SK-N-SH (cell line): ENCODE measurements at regions not wholly inside any gene's neighbourhood (a gene's known extent, or its start where the extent isn't known, plus 50 kb on each side); places are given as distances from the start of the nearest gene placed in this dataset.

Experiments
- CTCF ChIA-PET: fragments of 300-600, 350-600 bp; formaldehyde crosslinking; extraction: SDS; loops from one replicate; lab custom pipeline; 2021; lab: Yijun Ruan, JAX
- POLR2A ChIA-PET: fragments of 350-600 bp; sonication (Branson Sonifier 250); formaldehyde crosslinking; extraction: SDS; loops from one replicate; lab custom pipeline; 2020; ENCODE audit warnings: antibody characterized with exemption, inconsistent platforms; lab: Yijun Ruan, JAX
- DNase-seq: peaks from one replicate; pipeline ENCODE4 v3.0.0; 2012
- H2AFZ ChIP-seq: fragments of 200-600 bp; sonication (generic); 2 replicates; pipeline ENCODE4 v1.8.1; 2016; ENCODE audit warnings: antibody characterized with exemption, mild to moderate bottlenecking, low read depth
- H3F3A ChIP-seq: fragments of 200-600 bp; sonication (generic); replicated peaks from 2 replicates; pipeline ENCODE3; 2016; ENCODE audit warnings: antibody characterized with exemption, mild to moderate bottlenecking; ENCODE audit not compliant: insufficient read depth
- H3K27ac ChIP-seq, 2 experiments: fragments of 200-500 bp in 1 of 2; fragments of 200-600 bp in 1 of 2; sonication (Bioruptor generic) in 1 of 2; sonication (generic), shearing (Covaris generic) in 1 of 2; 2 replicates each; pipeline versions ENCODE4 v1.5.1 to v1.6.1; 2014 to 2016; ENCODE audit warnings: low read depth in 2 of 2, inconsistent platforms in 1 of 2, low read length in 1 of 2, mild to moderate bottlenecking in 1 of 2, mixed read lengths in 1 of 2
- H3K27me3 ChIP-seq: fragments of 200-600 bp; sonication (generic), shearing (Covaris generic); 2 replicates; pipeline ENCODE4 v1.6.1; 2016; ENCODE audit warnings: mixed run types; ENCODE audit not compliant: insufficient read depth
- H3K36me3 ChIP-seq, 2 experiments: fragments of 200-500 bp in 1 of 2; fragments of 200-600 bp in 1 of 2; sonication (Bioruptor generic) in 1 of 2; sonication (generic) in 1 of 2; replicated peaks in 1 of 2; 2 replicates each; pipeline versions ENCODE3 to v1.5.1; 2014 to 2016; ENCODE audit warnings: low read length in 1 of 2, mild to moderate bottlenecking in 1 of 2; ENCODE audit not compliant: insufficient read depth in 2 of 2, control insufficient read depth in 1 of 2
- H3K4me1 ChIP-seq, 2 experiments: fragments of 200-500 bp in 1 of 2; fragments of 200-600 bp in 1 of 2; sonication (Bioruptor generic) in 1 of 2; sonication (generic), shearing (Covaris generic) in 1 of 2; 2 replicates each; pipeline versions ENCODE4 v1.5.1 to v1.6.1; 2014 to 2016; ENCODE audit warnings: low read depth in 1 of 2, low read length in 1 of 2, mixed run types in 1 of 2; ENCODE audit not compliant: insufficient read depth in 2 of 2, control insufficient read depth in 1 of 2
- H3K4me2 ChIP-seq: fragments of 200-600 bp; sonication (generic), shearing (Covaris generic); 2 replicates; pipeline ENCODE4 v1.6.1; 2017; ENCODE audit warnings: mixed run types
- H3K4me3 ChIP-seq, 2 experiments: fragments of 200-500 bp in 1 of 2; fragments of 200-600 bp in 1 of 2; sonication (Bioruptor generic) in 1 of 2; sonication (generic), shearing (Covaris generic) in 1 of 2; 2 replicates each; pipeline versions ENCODE4 v1.5.1 to v1.8.1; 2014 to 2016; ENCODE audit warnings: low read depth in 2 of 2, inconsistent platforms in 1 of 2, low read length in 1 of 2, mild to moderate bottlenecking in 1 of 2, mixed read lengths in 1 of 2, moderate library complexity in 1 of 2
- H3K79me2 ChIP-seq: fragments of 200-600 bp; sonication (generic); 2 replicates; pipeline ENCODE4 v1.8.1; 2017; ENCODE audit warnings: mild to moderate bottlenecking; ENCODE audit not compliant: insufficient read depth
- H3K9ac ChIP-seq: fragments of 200-600 bp; sonication (generic); 2 replicates; pipeline ENCODE4 v1.6.1; 2017; ENCODE audit warnings: mixed run types
- H3K9me2 ChIP-seq: fragments of 200-600 bp; sonication (generic); 2 replicates; pipeline ENCODE4 v1.6.1; 2017; ENCODE audit warnings: mixed run types
- H3K9me3 ChIP-seq: fragments of 200-600 bp; sonication (generic); 2 replicates; pipeline ENCODE4 v1.6.1; 2017; ENCODE audit warnings: mixed run types, mild to moderate bottlenecking, moderate library complexity
- H4K20me1 ChIP-seq: fragments of 200-600 bp; sonication (generic); 2 replicates; pipeline ENCODE4 v1.6.1; 2017; ENCODE audit warnings: mild to moderate bottlenecking, mixed run types; ENCODE audit not compliant: insufficient read depth
- CHD2 ChIP-seq: fragments of 150-350 bp; IDR thresholded peaks from 2 replicates; pipeline ENCODE4 v1.6.1; 2018; ENCODE audit warnings: low read length; ENCODE audit not compliant: partially characterized antibody
- ELF1 ChIP-seq: IDR thresholded peaks from 2 replicates; pipeline ENCODE4 v1.4.0; 2012
- EP300 ChIP-seq, 2 experiments: IDR thresholded peaks; 2 replicates each; pipeline versions ENCODE4 v1.4.0 to v1.6.1; 2012; ENCODE audit warnings: borderline replicate concordance in 1 of 2, low read depth in 1 of 2, low read length in 1 of 2
- GATA2 ChIP-seq: sonication (generic); formaldehyde crosslinking; IDR thresholded peaks from 2 replicates; pipeline ENCODE4 v1.5.0; 2020; ENCODE audit warnings: mild to moderate bottlenecking, missing genetic modification reagents
- MXI1 ChIP-seq: IDR thresholded peaks from 2 replicates; pipeline ENCODE4 v1.6.1; 2012; ENCODE audit warnings: mild to moderate bottlenecking, low read depth, low read length, improper control_type of control experiment
- NRF1 ChIP-seq: IDR thresholded peaks from 2 replicates; pipeline ENCODE4 v1.6.1; 2012; ENCODE audit warnings: low read depth, mild to moderate bottlenecking, low read length
- RXRA ChIP-seq: IDR thresholded peaks from 2 replicates; pipeline ENCODE4 v1.4.0; 2012; ENCODE audit warnings: low read depth, mild to moderate bottlenecking, borderline replicate concordance
- TAF1 ChIP-seq: IDR thresholded peaks from 2 replicates; pipeline ENCODE4 v1.6.1; 2012; ENCODE audit warnings: low read depth, mild to moderate bottlenecking, low read length, moderate library complexity, borderline replicate concordance
- TEAD4 ChIP-seq: IDR thresholded peaks from 2 replicates; pipeline ENCODE4 v1.4.0; 2012; ENCODE audit warnings: mild to moderate bottlenecking, borderline replicate concordance; ENCODE audit not compliant: insufficient read depth
- YY1 ChIP-seq: IDR thresholded peaks from 2 replicates; pipeline ENCODE4 v1.4.0; 2012; ENCODE audit warnings: low read depth, mild to moderate bottlenecking
- WGBS: methylation state at CpG from one replicate; pipeline ENCODE4 v1.1.6; 2017; ENCODE audit warnings: low lambda C conversion rate; 5-methylcytosine and 5-hydroxymethylcytosine counted together
- TF ChIP-seq, protein P1 (sequence below): IDR thresholded peaks from 2 replicates; pipeline ENCODE4 v1.4.0; 2012; ENCODE audit warnings: low read depth
- TF ChIP-seq, protein P2 (sequence below): fragments of 200-600 bp; sonication (generic); IDR thresholded peaks from 2 replicates; pipeline ENCODE4 v1.6.1; 2017; ENCODE audit warnings: antibody characterized with exemption, mild to moderate bottlenecking, moderate library complexity
- TF ChIP-seq, protein P3 (sequence below): fragments of 150-350 bp; IDR thresholded peaks from 2 replicates; pipeline ENCODE4 v1.6.1; 2017; ENCODE audit warnings: antibody characterized with exemption, low read length, low read depth, borderline replicate concordance

DNA sequence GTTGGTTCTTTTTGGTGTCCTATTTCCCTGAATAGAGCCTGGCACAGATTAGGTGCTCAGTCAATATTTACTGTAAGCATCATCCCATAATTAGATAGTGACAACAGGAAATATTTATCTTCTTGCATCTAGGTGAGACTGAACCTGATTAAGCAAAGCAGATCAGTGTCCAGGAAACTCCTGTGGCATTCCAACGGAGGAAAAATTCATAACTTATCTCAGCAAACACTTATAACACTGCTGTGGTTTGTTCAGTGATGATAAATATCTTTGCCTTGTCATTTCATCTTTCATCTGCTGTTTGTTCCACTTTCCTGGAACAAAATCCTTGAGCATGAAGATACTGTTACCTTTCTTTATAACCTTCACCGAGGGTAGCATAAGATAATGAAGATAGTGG is 1160.3 kb upstream of the AUTS2 start:
- CTCF ChIA-PET = no interaction called here
- POLR2A ChIA-PET = no interaction called here
- H3K27me3 ChIP-seq = no peaks in the 10 kb centered on the region
- H3K27ac ChIP-seq = no peak overlapping the region
- H3K4me1 ChIP-seq = peaks cover 0 to 3% of the 10 kb centered on the region in 2 experiments; a peak in 1 of 4 replicates
- H3F3A ChIP-seq = no peaks in the 10 kb centered on the region
- H3K9ac ChIP-seq = no peak overlapping the region
- 14% methylated on average over 2 of the region's 2 CpGs for WGBS
- TF ChIP-seq NRF1 (no peak), CHD2 (no peak), ELF1 (no peak), EP300 (IDR thresholded peaks at IDR 0.05; ENCODE audit: borderline replicate concordance in 1 of 2, low read depth in 1 of 2, low read length in 1 of 2) (no peak), TEAD4 (no peak)
- no peak overlapping the region for H3K4me2 ChIP-seq
- H2AFZ ChIP-seq = no peak overlapping the region
- no peaks in the 10 kb centered on the region for H3K9me3 ChIP-seq
- H3K4me3 ChIP-seq = no peak overlapping the region
- no peaks in the 10 kb centered on the region for H3K36me3 ChIP-seq
- DNase-seq = no peak
- H3K9me2 ChIP-seq = no peaks in the 10 kb centered on the region
- H3K79me2 ChIP-seq = no peaks in the 10 kb centered on the region
- no peaks in the 10 kb centered on the region for H4K20me1 ChIP-seq

DNA sequence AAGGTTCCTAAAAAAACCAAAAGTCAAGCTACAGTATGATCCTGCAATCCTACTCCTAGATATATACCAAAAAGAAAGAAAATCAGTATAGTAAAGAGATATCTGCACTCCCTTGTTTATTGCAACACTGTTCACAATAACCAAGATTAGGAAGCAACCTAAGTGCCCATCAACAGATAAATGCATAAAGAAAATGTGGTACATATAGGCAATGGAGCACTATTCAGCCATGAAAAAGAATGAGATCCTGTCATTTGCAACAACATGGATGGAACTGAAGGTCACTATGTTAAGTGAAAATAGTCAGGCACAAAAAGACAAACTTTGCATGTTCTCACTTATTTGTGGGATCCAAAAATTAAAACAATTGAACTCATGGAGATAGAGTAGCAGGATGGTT is 1159.5 kb upstream of the AUTS2 start:
- Histone ChIP-seq H3K36me3 (no peaks in the 10 kb centered on the region), H3K27ac (no peak overlapping the region), H3K27me3 (no peaks in the 10 kb centered on the region), H3K79me2 (no peaks in the 10 kb centered on the region), H3K4me2 (no peak overlapping the region), H3K9me3 (no peaks in the 10 kb centered on the region), H3K9me2 (no peaks in the 10 kb centered on the region), H3K4me3 (no peak overlapping the region), H2AFZ (no peak overlapping the region), H4K20me1 (no peaks in the 10 kb centered on the region), H3K9ac (no peak overlapping the region), H3F3A (no peaks in the 10 kb centered on the region), H3K4me1 (peaks cover 0 to 3% of the 10 kb centered on the region in 2 experiments; a peak in 1 of 4 replicates)
- CTCF ChIA-PET = no interaction called here
- POLR2A ChIA-PET = no interaction called here
- no peak for DNase-seq
- TF ChIP-seq EP300 (IDR thresholded peaks at IDR 0.05; ENCODE audit: borderline replicate concordance in 1 of 2, low read depth in 1 of 2, low read length in 1 of 2) = no peak
- no peak for TF ChIP-seq MXI1
- no peak for TF ChIP-seq NRF1
- TF ChIP-seq, protein P1, sequence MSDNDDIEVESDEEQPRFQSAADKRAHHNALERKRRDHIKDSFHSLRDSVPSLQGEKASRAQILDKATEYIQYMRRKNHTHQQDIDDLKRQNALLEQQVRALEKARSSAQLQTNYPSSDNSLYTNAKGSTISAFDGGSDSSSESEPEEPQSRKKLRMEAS = no peak
- TF ChIP-seq TAF1 = no peak
- TF ChIP-seq RXRA = no peak
- no peak for TF ChIP-seq TEAD4

DNA sequence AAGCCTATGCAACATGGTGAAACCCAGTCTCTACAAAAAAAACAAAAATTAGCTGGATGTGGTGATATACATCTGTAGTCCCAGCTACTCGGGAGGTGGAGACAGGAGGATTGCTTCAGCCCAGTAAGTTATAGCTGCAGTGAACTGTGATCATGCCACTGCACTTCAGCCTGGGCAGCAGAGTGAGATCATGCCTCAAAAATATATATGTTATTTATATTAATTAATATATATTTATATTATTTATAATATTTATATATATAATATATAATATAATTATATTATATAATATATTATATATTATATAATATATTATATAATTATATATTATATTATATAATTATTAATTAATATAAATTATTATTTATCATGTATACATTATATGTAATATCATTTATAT is 1158.4 kb upstream of the AUTS2 start:
- CTCF ChIA-PET = no interaction called here
- Histone ChIP-seq H3K27me3 (no peaks in the 10 kb centered on the region), H3K4me1 (peaks cover 0 to 2% of the 10 kb centered on the region in 2 experiments; a peak in 1 of 4 replicates), H3K79me2 (no peaks in the 10 kb centered on the region), H3F3A (no peaks in the 10 kb centered on the region), H3K36me3 (no peaks in the 10 kb centered on the region), H3K9me2 (no peaks in the 10 kb centered on the region), H3K27ac (no peak overlapping the region), H3K4me2 (no peak overlapping the region), H4K20me1 (no peaks in the 10 kb centered on the region), H3K9me3 (no peaks in the 10 kb centered on the region), H3K9ac (no peak overlapping the region), H2AFZ (no peak overlapping the region), H3K4me3 (no peak overlapping the region)
- TF ChIP-seq, protein P2, sequence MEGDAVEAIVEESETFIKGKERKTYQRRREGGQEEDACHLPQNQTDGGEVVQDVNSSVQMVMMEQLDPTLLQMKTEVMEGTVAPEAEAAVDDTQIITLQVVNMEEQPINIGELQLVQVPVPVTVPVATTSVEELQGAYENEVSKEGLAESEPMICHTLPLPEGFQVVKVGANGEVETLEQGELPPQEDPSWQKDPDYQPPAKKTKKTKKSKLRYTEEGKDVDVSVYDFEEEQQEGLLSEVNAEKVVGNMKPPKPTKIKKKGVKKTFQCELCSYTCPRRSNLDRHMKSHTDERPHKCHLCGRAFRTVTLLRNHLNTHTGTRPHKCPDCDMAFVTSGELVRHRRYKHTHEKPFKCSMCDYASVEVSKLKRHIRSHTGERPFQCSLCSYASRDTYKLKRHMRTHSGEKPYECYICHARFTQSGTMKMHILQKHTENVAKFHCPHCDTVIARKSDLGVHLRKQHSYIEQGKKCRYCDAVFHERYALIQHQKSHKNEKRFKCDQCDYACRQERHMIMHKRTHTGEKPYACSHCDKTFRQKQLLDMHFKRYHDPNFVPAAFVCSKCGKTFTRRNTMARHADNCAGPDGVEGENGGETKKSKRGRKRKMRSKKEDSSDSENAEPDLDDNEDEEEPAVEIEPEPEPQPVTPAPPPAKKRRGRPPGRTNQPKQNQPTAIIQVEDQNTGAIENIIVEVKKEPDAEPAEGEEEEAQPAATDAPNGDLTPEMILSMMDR = no peak
- TF ChIP-seq, protein P3, sequence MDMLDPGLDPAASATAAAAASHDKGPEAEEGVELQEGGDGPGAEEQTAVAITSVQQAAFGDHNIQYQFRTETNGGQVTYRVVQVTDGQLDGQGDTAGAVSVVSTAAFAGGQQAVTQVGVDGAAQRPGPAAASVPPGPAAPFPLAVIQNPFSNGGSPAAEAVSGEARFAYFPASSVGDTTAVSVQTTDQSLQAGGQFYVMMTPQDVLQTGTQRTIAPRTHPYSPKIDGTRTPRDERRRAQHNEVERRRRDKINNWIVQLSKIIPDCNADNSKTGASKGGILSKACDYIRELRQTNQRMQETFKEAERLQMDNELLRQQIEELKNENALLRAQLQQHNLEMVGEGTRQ = no peak
- no peak for TF ChIP-seq YY1
- TF ChIP-seq GATA2 = no peak
- no peak for DNase-seq
- 55% methylated on average over 1 of the region's 1 CpG for WGBS
- POLR2A ChIA-PET = no interaction called here
